HG03378 (cell line): ENCODE measurements at regions not wholly inside any gene's neighbourhood (a gene's known extent, or its start where the extent isn't known, plus 50 kb on each side); places are given as distances from the start of the nearest gene placed in this dataset.
"Not testable (repeated sequence)": the region's sequence is repeated elsewhere in the genome, so short reads cannot be mapped to it uniquely, and the experiment has no call there.

Source experiments
- ATAC-seq: cut with Tn5 transposase; IDR thresholded peaks from one replicate; pipeline ENCODE4 v1.9.1; 2021; ENCODE audit warnings: mild to moderate bottlenecking, moderate library complexity; ENCODE audit not compliant: unreplicated experiment

DNA sequence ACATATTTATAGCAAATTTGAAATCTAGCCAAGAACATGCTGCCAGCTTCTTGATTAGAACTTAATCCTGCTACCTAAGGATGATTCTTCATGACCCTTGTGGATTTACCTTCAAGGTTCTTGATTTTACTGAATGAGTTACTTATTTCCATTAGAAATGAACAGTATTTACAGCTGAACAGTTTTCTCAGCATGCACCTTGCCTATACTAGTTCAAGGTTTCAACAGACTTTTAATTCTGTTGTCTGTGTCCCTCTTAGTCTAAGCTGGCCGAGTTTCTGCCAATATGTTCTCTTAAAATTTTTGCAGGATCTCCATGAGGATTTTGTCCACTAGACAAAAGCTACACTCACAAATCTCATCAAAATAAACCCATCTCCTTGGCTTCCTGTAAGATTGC is 188.8 kb upstream of the ST8SIA4 start:
- ATAC-seq: no peak

GRCh38 chr5:101084353-101084752 is 181.3 kb upstream of the ST8SIA4 start:
- no peak for ATAC-seq

GRCh38 chr5:101080462-101081240 is 177.6 kb upstream of the ST8SIA4 start:
- no peak for ATAC-seq

- no peak for ATAC-seq
Observed at GRCh38 chr5:101068298-101068697, 165.2 kb upstream of the ST8SIA4 start.

DNA sequence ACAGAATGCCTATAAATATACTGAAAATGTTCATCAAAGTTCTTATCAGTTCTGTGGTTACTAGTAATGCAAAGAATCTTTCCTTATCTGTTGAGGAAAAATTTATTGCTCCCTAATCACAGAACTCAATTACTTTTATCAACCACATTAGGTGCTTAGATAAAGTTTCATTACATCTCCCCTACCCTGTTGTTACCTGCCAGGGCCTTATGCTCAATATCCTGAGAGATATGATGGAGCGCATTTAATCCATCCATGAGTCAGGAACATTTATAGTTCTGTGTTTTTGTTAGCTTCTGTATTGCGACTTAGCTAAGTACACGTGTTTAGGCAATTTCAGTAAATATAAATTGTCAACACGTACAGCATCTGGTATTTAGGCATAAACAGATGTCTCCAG is 164.3 kb upstream of the ST8SIA4 start:
- no peak for ATAC-seq

- no peak for ATAC-seq
Observed at GRCh38 chr5:101062902-101063301, 159.8 kb upstream of the ST8SIA4 start.

DNA sequence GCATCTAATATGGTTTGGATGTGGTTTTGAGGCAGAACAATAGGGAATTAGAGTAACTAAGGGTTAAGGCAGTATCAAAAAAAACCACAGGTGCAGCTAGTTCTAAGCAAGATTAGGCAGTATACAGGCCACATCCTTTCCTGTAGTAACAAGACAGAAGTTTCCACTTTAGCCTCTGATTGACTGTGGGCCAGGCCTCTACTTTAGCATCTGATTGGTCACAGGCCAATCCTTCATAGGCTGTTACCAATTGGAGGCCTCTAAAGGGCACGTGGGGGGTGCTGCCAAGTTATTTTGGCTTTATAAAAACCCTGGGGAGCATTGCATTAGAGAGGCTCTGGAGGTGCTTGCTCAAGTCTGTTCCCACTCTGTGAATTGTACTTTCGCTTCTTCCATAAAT is 144.1 kb upstream of the ST8SIA4 start:
- no peak for ATAC-seq

DNA sequence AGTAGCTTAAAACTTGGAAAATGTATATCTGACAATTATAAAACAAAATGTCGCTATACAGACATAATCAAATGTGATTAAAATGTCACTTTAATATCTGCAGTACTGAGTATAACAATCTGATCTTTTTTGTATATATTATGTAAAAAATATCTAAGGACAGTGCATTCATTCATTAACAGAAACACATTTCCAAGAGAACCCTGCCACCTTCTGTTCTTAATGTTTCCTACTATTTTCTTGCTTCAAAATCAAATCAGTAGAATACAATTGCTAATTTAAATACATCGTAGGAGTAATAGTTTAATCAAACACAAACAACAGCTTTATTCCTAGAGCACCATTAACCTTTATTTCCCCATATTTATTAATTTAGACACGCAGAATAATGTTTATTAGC is 142.6 kb upstream of the ST8SIA4 start:
- no peak for ATAC-seq

- ATAC-seq: not testable (repeated sequence)
Observed at GRCh38 chr5:101040002-101040401, 136.9 kb upstream of the ST8SIA4 start.

GRCh38 chr5:101036778-101037177 is 133.7 kb upstream of the ST8SIA4 start:
- no peak for ATAC-seq

DNA sequence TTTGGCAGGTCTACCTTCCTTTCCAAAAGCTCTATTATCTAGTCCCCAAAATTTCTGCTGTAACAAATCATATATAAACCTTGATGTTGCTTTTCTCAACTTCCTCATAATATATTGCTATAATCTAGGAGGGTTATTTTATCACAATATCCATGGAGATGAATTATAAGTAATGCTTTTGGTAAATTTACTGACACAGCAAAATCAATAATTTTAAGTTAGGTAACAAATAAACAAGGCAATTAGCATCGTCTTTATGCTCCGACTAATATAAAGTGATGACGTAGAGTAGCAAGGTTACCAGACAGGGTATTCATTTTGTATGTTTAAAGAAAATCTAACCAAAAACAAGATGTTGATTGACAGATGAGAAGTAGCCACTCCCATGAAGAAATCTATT is 132.3 kb upstream of the ST8SIA4 start:
- ATAC-seq: no peak

GRCh38 chr5:101024299-101024698 is 121.2 kb upstream of the ST8SIA4 start:
- ATAC-seq: peak; percentile 83

DNA sequence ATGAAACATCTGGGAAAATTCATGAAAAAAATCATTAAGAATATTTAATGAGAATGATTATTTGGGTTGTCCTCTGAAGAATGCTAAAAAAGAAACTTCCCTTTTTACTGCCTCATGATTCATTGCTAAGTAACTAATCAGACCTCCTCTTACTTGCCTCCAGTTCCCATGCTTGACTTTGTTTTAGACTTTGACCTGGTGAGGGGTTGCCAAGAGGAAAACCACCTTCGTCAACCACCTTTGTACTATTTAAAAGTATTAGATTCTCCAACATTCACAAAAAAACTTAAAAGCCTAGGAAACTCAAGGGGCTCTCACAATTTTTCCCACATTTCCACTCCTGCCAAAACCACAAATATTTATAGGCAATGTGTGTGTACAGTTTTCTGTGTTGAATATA is 115.2 kb upstream of the ST8SIA4 start:
- no peak for ATAC-seq

DNA sequence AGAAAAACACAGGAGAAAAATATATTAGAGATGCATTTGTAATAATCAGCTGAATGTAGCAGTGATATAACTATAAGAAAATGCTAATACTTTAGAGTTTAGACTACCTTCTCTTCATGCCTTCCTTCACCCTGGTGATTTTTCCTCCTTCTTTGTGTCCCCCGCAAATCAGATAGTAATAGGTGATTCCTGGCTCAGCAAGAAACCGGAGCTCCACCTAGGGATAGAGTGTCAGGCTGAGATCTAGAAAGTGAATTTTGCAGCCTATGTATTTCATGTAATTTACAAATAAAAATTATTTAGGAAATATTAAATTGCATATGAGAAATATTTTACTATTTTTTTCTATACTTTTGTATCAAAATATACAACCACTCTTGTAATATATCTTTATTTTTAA is 109.8 kb upstream of the ST8SIA4 start:
- ATAC-seq: no peak

GRCh38 chr5:101009758-101010519 is 106.9 kb upstream of the ST8SIA4 start:
- peak; percentile 92 for ATAC-seq

DNA sequence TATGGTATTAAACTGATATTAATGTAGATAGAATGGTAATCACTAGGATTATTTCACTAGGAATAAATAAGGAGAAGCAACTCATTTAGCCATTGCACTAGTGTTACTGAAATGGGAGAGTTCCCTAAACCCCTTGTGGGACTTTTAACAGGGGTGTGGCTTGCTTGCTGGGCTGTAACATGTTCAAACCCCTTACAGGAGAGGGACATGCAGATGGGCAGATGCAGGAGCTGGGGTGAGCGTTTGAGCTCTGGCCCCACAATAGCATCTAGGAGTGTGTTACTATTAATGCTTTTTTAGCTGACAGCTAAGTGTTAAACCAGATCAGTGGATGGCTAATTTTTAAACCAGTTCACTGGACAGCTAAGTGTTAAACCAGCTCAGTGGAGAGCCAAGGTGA is 89.3 kb upstream of the ST8SIA4 start:
- no peak for ATAC-seq

- ATAC-seq: not testable (repeated sequence)
Observed at GRCh38 chr5:100983601-100984000, 80.5 kb upstream of the ST8SIA4 start.

GRCh38 chr5:100974082-100974481 is 71.0 kb upstream of the ST8SIA4 start:
- no peak for ATAC-seq

DNA sequence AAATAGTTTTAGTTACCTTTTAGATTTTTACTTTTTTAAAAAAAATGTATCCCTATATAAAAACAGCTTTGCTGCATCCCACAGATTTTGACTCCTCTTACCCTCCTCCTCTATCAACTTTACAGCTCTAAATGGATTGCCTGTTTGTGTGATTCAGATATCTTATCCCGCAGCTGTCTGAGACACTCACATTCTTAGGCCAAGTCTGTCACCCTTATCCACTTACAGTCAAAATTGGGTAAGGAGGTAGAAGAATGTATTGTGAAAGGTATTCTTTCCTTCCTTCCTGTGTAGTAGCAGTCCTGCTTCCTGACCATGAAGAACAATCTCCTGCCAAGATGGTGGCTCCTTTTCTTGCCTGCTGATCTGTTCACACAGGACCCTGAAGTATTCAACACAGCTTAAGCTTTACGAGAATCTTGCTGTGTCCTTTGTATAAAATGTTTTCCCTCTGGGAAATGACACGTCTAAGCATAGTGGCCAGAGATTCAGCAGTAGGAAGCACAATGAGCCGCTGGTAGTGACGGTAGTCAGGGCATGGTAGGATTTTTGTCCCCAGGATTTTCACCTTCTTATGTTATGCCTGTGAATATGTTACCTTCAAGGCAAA is 67.7 kb upstream of the ST8SIA4 start:
- ATAC-seq: no peak

- ATAC-seq: no peak
Observed at GRCh38 chr5:100965291-100965690, 62.2 kb upstream of the ST8SIA4 start.
